ENCODE measurements at regions not wholly inside any gene's neighbourhood (a gene's known extent, or its start where the extent isn't known, plus 50 kb on each side); places are given as distances from the start of the nearest gene placed in this dataset.

GRCh38 chr3:90145094-90145860 is 1037.9 kb downstream of the EPHA3 start:
- no peak overlapping the region for H3K4me2 ChIP-seq (ENCODE audit: low read length)
- no peak overlapping the region for H3K9ac ChIP-seq (ENCODE audit: low read length)
- H3K27ac ChIP-seq (ENCODE audit: low read length), result no peak overlapping the region
- H3K27me3 ChIP-seq (ENCODE audit: insufficient read depth, low read depth, low read length), result no peaks in the 10 kb centered on the region
- H3K9me3 ChIP-seq (ENCODE audit: low read length), result no peaks in the 10 kb centered on the region
- H3K79me2 ChIP-seq (replicated peaks; ENCODE audit: insufficient read depth, low read length), result no peaks in the 10 kb centered on the region
- no peak overlapping the region for H3K4me3 ChIP-seq (ENCODE audit: low read length)
- H2AFZ ChIP-seq (ENCODE audit: low read depth, low read length), result no peak overlapping the region
- TF ChIP-seq EP300 (conservative IDR thresholded peaks at IDR 0.05; ENCODE audit: poor library complexity, severe bottlenecking) (no peak), MXI1 (conservative IDR thresholded peaks at IDR 0.05; ENCODE audit: poor library complexity, severe bottlenecking) (no peak), SMC3 (conservative IDR thresholded peaks at IDR 0.05; ENCODE audit: poor library complexity) (no peak), TAF1 (IDR thresholded peaks at IDR 0.05; ENCODE audit: low read depth) (no peak), POLR2AphosphoS5 (IDR thresholded peaks at IDR 0.05) (no peak)
- TF ChIP-seq, protein P1, sequence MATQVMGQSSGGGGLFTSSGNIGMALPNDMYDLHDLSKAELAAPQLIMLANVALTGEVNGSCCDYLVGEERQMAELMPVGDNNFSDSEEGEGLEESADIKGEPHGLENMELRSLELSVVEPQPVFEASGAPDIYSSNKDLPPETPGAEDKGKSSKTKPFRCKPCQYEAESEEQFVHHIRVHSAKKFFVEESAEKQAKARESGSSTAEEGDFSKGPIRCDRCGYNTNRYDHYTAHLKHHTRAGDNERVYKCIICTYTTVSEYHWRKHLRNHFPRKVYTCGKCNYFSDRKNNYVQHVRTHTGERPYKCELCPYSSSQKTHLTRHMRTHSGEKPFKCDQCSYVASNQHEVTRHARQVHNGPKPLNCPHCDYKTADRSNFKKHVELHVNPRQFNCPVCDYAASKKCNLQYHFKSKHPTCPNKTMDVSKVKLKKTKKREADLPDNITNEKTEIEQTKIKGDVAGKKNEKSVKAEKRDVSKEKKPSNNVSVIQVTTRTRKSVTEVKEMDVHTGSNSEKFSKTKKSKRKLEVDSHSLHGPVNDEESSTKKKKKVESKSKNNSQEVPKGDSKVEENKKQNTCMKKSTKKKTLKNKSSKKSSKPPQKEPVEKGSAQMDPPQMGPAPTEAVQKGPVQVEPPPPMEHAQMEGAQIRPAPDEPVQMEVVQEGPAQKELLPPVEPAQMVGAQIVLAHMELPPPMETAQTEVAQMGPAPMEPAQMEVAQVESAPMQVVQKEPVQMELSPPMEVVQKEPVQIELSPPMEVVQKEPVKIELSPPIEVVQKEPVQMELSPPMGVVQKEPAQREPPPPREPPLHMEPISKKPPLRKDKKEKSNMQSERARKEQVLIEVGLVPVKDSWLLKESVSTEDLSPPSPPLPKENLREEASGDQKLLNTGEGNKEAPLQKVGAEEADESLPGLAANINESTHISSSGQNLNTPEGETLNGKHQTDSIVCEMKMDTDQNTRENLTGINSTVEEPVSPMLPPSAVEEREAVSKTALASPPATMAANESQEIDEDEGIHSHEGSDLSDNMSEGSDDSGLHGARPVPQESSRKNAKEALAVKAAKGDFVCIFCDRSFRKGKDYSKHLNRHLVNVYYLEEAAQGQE (IDR thresholded peaks at IDR 0.05; ENCODE audit: borderline replicate concordance), result no peak
- H3F3A ChIP-seq (ENCODE audit: insufficient read depth, low read length, poor library complexity, severe bottlenecking), result no peaks in the 10 kb centered on the region
- H4K20me1 ChIP-seq (ENCODE audit: insufficient read depth), result no peaks in the 10 kb centered on the region
- no peaks in the 10 kb centered on the region for H3K9me2 ChIP-seq (ENCODE audit: insufficient read depth, low read length)
- no peaks in the 10 kb centered on the region for H3K36me3 ChIP-seq (ENCODE audit: insufficient read depth, low read length)

- H3K4me2 ChIP-seq (ENCODE audit: low read length), result no peak overlapping the region
- H2AFZ ChIP-seq (ENCODE audit: low read depth, low read length), result no peak overlapping the region
- H3F3A ChIP-seq (ENCODE audit: insufficient read depth, low read length, poor library complexity, severe bottlenecking), result no peaks in the 10 kb centered on the region
- H3K36me3 ChIP-seq (ENCODE audit: insufficient read depth, low read length), result no peaks in the 10 kb centered on the region
- no peaks in the 10 kb centered on the region for H3K27me3 ChIP-seq (ENCODE audit: insufficient read depth, low read depth, low read length)
- H3K79me2 ChIP-seq (replicated peaks; ENCODE audit: insufficient read depth, low read length), result no peaks in the 10 kb centered on the region
- no peaks in the 10 kb centered on the region for H3K9me3 ChIP-seq (ENCODE audit: low read length)
- no peak overlapping the region for H3K27ac ChIP-seq (ENCODE audit: low read length)
- H3K9ac ChIP-seq (ENCODE audit: low read length), result no peak overlapping the region
- H3K4me3 ChIP-seq (ENCODE audit: low read length), result no peak overlapping the region
- no peak for TF ChIP-seq EP300 (conservative IDR thresholded peaks at IDR 0.05; ENCODE audit: poor library complexity, severe bottlenecking)
- TF ChIP-seq, protein P1 (IDR thresholded peaks at IDR 0.05; ENCODE audit: borderline replicate concordance), result no peak
- no peak for TF ChIP-seq RAD21 (conservative IDR thresholded peaks at IDR 0.05)
- no peak for TF ChIP-seq EZH2 (IDR thresholded peaks at IDR 0.05; ENCODE audit: borderline replicate concordance, insufficient read depth, low read length, poor library complexity, severe bottlenecking)
- TF ChIP-seq, protein P2, sequence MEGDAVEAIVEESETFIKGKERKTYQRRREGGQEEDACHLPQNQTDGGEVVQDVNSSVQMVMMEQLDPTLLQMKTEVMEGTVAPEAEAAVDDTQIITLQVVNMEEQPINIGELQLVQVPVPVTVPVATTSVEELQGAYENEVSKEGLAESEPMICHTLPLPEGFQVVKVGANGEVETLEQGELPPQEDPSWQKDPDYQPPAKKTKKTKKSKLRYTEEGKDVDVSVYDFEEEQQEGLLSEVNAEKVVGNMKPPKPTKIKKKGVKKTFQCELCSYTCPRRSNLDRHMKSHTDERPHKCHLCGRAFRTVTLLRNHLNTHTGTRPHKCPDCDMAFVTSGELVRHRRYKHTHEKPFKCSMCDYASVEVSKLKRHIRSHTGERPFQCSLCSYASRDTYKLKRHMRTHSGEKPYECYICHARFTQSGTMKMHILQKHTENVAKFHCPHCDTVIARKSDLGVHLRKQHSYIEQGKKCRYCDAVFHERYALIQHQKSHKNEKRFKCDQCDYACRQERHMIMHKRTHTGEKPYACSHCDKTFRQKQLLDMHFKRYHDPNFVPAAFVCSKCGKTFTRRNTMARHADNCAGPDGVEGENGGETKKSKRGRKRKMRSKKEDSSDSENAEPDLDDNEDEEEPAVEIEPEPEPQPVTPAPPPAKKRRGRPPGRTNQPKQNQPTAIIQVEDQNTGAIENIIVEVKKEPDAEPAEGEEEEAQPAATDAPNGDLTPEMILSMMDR (IDR thresholded peaks at IDR 0.05; ENCODE audit: poor library complexity, severe bottlenecking), result no peak
- no peak for TF ChIP-seq SMC3 (conservative IDR thresholded peaks at IDR 0.05; ENCODE audit: poor library complexity)
- no peak for TF ChIP-seq TAF1 (IDR thresholded peaks at IDR 0.05; ENCODE audit: low read depth)
- TF ChIP-seq MXI1 (conservative IDR thresholded peaks at IDR 0.05; ENCODE audit: poor library complexity, severe bottlenecking), result no peak
- TF ChIP-seq POLR2AphosphoS5 (IDR thresholded peaks at IDR 0.05), result no peak
- no peaks in the 10 kb centered on the region for H3K9me2 ChIP-seq (ENCODE audit: insufficient read depth, low read length)
- H4K20me1 ChIP-seq (ENCODE audit: insufficient read depth), result no peaks in the 10 kb centered on the region
These were observed 1072.7 kb downstream of the EPHA3 start for GRCh38 chr3:90180096-90180495.
